Inflammatory macrophage (primary cell): ENCODE measurements at regions not wholly inside any gene's neighbourhood (a gene's known extent, or its start where the extent isn't known, plus 50 kb on each side); places are given as distances from the start of the nearest gene placed in this dataset.

Source experiments
- DNase-seq, 2 donors: peaks; one replicate each; pipeline ENCODE4 v3.0.0-alpha.2; 2020 to 2022

DNA sequence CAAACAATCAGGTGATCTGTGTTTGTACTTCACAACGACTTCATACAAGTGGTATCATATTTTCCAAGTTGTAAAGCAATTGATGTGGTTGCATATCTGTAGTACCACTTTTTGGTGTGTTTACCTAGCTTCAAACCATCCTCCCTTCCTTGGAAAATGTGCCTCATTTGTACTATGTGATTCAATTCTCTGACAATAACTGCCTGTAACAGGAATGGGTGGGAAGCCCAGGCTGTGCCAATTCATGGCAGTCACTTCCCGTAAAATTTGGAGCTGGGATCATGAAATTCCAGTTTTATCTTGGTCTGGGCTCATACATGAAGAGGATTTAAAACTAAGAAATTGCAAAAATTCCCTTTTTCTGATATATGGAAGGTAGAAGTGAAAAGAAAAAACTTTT lies 250.1 kb downstream of the DIO2 start:
- DNase-seq: no peak

DNA sequence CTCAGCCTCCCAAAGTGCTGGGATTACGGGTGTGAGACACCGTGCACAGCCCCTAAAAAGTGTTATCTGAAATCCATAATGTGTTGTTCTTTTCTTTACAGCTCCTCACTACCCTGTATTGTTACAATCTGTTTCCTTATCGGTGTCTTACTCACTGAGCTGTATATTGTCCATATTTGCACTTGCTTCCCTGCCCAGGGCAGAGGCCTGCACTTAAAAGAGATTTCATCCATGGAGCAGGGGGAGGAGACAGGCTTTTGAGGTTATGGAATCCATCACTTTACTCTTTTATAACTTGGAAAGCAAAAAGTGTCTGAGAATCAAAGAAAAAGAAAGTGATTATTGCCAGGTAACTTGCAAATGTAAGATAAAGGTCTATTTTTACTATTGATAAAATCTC lies 251.0 kb downstream of the DIO2 start:
- no peak for DNase-seq

DNA sequence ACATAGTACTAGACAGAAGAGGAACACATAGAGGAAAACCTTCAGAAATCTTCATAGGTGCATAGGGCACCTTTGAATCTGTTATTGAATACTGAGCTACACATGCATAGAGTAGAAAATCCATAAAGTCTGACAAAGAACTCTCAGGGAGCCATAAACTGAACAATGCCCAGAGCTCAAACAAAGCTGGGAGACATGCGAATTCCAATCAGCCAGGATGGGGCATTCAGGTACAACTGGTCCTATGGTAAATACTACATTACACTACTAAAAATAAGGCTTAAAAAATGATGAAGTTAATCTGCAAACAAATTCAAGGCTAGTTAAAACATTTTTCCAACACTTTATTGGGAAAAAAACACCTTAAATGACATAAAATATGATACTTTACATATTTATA lies 259.7 kb downstream of the DIO2 start:
- no peak for DNase-seq

DNA sequence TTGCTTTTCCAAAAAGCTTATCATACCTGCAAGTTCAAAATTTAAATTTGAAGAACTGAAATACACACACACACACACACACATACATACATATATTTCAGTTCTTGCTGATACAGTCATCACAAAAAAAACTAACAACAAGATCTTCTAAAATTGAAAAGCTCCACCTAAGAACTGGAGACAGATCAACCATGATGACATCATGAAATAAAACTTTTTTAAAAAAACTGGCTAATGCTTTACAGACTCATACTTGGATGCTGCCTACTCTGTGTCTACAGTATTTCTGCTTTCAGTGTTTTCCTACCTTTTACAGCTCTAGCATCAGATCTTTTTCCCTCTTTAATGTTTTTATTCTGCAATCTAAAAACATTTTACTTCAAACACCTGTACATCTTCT lies 261.4 kb downstream of the DIO2 start:
- no peak for DNase-seq

DNA sequence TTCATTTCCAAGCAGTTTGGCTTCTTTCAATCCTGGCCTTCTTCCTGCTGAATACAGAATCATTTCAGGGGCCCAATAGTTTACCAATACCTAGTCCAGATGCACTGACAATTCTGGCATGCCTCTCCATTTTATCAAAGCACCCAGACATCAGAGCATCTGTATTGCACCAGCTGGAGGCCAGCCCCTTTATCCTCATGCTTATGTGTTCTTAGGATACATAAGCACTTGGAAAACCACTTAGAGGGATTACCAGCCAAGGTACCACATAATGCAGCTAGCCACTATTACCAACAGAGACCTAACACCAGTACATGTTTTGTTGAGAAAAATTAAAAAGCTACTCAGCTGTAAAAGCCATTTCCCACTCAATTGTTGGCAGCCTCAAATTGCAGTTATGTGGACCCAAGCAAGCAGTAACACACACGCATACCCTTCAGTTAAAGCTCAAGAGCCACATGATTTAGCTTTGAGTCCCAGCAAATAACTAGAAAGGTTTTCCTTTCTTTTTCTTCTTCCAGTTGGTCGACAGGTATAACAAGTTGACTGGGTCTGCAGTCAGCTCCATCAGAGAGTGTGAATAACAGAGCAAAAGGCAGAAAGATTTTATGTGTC lies 263.8 kb downstream of the DIO2 start:
- DNase-seq: no peak

DNA sequence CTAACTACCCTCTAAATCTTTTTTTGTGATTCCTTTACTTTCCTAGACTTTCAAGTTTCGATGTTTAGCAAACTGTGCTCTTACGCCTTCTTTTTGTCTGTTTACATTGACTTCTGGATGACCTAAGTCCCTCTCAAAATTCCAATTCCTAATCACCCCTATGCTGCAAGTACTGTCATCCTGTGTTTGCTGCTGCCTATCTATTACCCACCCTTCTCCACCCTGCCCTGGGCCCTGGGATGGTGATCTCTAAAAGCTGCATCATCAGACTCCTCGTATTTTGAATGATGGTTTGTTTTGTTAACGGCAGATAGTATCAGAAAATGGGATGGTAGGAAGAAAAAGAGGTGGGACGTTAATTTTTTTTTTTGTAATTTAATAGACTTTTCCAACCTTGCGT lies 272.1 kb downstream of the DIO2 start:
- DNase-seq: no peak

DNA sequence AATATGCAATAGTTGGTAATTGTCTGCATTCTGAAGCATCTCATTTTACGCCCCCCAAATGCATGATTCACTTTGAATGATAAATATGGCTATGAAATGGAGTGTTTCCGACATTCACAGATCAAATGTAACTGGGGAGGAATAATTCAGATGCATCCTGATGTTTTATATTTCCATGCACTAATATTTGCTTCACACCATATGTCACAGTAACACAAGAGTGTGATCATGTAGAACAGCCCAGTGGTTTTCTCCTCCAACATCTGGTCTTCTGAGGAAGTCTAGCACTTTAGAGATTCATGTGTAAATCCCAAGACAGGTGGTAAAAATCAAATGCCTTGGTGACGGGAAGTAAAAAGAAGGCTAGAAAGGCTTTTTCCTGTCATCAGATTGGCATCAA lies 273.1 kb downstream of the DIO2 start:
- DNase-seq: no peak

DNA sequence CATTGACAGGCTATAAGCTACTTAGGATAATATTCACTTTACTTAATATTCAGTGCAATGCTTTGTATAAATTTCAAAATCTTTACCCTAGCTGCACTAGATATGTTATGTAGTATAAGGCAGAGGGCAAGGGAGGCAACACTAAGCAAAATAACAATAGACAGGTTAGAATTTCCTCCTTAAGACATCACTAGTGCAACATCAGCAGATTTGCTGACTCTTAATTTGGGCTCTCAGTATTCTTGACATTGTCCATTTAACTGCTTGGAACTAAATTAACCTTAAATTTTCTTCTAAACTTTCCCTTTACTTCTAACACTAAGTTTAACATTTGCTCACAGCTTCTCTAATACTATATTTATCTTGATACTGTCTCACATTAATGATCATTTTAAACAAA lies 273.9 kb downstream of the DIO2 start:
- DNase-seq: no peak

DNA sequence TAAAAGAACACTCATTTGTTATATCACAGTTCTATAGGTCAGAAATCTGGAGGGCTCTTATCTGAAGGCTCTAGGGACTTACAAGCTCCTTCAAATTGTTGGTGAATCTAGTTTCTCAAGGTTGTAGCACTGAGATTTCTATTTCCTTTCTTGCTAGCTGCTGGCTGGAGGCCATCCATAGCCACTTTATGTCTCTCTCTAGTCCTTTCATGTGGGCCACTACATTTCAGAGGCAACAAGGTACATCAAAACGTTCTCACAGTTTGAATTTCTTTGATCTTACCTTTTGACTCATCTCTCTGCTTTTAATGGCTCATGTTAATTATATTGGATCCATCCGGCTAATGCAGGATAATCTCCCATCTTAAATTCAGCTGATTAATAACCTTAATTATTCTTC lies 286.8 kb downstream of the DIO2 start:
- DNase-seq: no peak

DNA sequence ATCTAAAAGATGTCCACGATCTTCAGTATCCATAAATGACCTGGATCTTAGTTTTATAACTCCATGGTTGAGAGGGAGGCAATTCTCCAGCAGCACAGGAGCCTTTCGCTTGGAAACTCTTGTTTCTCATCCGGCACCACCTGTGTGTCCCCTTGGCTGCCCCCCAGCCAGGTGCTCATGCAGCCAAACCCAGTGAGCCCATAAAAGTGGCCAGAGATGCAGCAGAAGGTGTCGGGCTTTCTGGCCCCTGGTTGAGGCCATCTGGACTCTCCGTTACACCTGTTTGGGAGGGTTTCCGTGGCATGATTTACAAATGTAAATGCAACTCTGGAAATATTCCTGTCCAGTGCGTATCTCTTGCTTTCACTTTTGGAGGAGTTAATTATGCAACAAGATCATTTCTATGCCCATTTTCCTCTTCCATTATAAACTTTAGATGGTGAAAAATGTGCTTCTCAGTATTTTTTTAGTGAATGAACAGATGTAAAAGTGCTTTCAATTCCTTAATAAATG lies 291.1 kb downstream of the DIO2 start:
- DNase-seq: no peak
